VCaP (cell line): ENCODE measurements at regions not wholly inside any gene's neighbourhood (a gene's known extent, or its start where the extent isn't known, plus 50 kb on each side); places are given as distances from the start of the nearest gene placed in this dataset.

Experiments
- H3K27ac ChIP-seq: fragments of 450-650 bp; 2 replicates; pipeline ENCODE4 v1.5.1; 2017
- CTCF ChIP-seq: fragments of 450-650 bp; conservative IDR thresholded peaks from 2 replicates; pipeline ENCODE4 v1.5.1; 2017; ENCODE audit warnings: mild to moderate bottlenecking, moderate library complexity

- peak overlapping the region; percentile 64 for H3K27ac ChIP-seq
- TF ChIP-seq CTCF: no peak
Observed at GRCh38 chr15:50819344-50819743, 53.8 kb upstream of the SPPL2A start.

GRCh38 chr15:50815958-50816590 lies 50.6 kb upstream of the SPPL2A start:
- H3K27ac ChIP-seq: peak overlapping the region; percentile 40
- TF ChIP-seq CTCF: no peak
